GM11168 (cell line): ENCODE measurements at regions not wholly inside any gene's neighbourhood (a gene's known extent, or its start where the extent isn't known, plus 50 kb on each side); places are given as distances from the start of the nearest gene placed in this dataset.
"Not testable (repeated sequence)": the region's sequence is repeated elsewhere in the genome, so short reads cannot be mapped to it uniquely, and the experiment has no call there.

Experiments
- in situ Hi-C: fragments of 300-500 bp; cut with MboI; formaldehyde crosslinking; loops from one replicate; pipeline ENCODE4 v1.12.0; 2022; ENCODE audit warnings: low sequenced_read_pairs; ENCODE audit not compliant: unreplicated experiment

DNA sequence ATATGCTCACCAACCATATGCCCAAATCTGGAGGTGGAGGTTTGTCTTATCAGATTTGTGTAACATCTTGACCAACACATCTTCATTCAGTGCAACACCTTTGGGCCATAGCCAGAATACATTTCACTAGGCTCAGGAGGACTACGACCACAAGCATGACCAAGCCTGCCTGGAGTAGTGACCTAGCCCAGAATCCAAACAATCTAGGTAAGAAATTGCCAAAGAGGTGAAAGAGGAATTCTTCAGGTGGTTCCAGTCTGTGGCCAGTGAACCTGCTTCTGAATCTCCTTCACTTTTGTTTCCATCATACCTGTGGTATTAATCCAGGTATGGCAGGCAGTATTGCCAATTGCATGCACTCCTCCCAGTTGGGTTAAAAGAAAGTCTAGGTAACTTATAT is 112.8 kb upstream of the RAB18 start:
- in situ Hi-C loops, result no loop called here

DNA sequence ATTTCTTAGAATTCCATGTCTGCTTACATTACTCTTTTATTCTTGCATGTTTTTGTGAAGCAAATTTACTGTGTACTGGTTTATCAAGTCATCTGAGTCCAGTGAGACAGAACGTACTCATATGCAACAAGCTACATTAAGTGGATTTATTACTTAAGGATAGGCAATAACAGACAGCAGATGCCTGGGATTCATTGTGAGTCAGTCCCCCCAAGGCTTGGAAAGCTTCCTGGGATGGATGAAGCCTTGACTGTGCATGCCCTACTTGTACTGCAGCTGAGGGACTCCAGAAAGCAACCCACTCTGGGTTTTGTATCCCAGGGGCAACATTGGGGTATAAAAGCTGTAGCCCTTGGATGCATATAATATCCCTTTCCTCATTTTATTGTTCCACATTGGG is 113.4 kb upstream of the RAB18 start:
- in situ Hi-C loops, result no loop called here

GRCh38 chr10:27388761-27389399 is 115.2 kb upstream of the RAB18 start:
- in situ Hi-C loops, result no loop called here

- in situ Hi-C loops, result no loop called here
These were observed 120.2 kb upstream of the RAB18 start for GRCh38 chr10:27383595-27384542.

- in situ Hi-C loops, result no loop called here
These were observed 121.9 kb upstream of the RAB18 start for GRCh38 chr10:27382176-27382575.

GRCh38 chr10:27380929-27381358 is 123.2 kb upstream of the RAB18 start:
- in situ Hi-C loops, result no loop called here

DNA sequence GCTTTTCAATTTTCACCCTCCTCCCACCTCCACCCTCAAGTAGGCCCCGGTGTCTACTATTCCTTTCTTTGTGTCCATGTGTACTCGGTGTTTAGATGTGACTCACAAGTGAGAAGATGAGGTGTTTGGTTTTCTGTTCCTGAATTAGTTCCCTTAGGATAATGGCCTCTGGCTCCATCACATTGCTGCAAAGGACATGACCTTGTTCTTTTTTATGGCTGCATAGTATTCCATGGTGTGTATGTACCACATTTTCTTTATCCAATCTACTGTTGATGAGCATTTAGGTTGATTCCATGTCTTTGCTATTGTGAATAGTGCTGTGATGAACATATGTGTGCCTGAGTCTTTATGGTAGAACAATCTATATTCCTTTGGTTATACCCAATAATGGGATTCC is 125.1 kb upstream of the RAB18 start:
- in situ Hi-C loops, result not testable (repeated sequence)

DNA sequence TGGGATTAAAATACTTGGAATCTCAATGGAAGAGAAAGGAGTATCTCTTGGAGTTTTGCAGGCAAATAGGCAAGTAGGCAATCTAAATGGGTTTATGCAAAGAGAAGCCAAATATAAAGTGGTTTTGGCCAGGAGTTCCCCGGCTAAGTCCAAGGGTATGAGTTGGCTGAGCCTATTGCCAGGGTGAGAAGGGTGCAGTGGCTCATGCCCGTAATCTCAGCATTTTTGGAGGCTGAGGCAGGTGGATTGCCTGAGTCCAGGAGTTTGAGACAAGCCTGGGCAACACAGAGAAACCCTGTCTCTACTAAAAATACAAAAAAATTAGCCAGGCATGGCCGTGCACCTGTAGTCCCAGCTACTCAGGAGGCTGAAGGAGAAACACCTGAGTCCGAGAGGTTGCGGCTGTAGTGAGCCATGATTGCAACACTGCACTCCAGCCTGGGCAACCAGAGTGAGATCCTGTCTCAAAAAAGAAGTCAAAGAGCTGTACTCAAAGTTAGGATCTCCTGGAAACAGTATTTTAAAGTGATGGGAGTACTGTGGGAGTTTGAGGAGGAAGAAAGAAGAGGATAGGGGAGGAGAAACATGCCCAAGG is 130.4 kb upstream of the RAB18 start:
- in situ Hi-C loops, result no loop called here

DNA sequence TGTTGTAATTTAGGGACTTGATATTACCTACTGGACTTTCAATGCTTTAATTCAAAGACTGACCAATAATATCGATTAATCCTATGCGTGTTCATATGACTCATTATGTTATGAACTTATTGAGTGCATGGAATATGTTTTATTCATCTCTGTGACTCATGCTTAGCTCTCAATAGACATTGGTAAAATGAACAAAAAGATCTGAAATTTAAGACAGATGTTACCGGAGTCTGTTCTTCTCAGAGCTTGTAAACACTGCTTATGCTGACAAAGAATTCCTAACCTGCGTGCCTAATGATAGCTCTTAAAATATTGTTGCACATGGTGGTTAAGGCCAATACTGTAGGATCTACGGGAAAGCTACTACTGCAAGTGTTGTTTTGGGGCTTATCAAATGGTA is 131.5 kb upstream of the ACBD5 start:
- in situ Hi-C loops, result no loop called here

DNA sequence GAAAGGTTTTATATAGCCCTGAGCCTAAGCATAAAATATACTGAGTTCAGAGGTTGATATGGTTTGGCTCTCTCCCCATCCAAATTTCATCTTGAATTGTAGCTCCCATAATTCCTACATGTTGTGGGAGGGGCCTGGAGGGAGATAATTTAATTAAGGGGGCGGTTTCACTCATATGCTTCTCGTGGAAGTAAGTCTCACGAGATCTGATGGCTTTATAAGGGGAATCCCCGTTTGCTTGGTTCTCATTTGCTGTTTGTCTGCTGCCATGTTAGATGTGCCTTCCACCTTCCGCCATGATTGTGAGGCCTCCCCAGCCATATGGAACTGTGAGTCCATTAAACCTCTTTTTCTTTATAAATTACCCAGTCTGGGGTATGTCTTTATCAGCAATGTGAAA is 130.8 kb upstream of the ACBD5 start:
- in situ Hi-C loops, result not testable (repeated sequence)

DNA sequence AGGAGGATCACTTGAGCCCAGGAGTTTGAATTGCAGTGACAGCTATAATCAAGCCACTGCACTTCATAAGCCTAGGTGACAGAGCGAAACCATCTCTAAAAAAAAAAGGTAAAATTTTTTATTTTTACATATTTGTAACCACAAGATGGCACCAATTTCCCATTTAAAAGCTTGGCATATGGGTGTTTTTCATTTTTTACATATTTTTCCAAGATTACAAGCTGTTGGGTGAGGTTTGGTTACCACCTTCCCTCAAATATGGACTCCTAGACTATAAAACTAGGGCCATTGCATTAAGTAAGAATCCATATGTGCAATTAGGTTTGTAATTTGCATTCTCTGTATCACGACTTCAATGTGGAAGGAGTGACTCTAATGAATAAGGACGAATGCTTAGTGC is 129.3 kb upstream of the ACBD5 start:
- in situ Hi-C loops, result no loop called here

- in situ Hi-C loops, result no loop called here
These were observed 128.1 kb upstream of the ACBD5 start for GRCh38 chr10:27368706-27369105.

- in situ Hi-C loops, result no loop called here
These were observed 126.2 kb upstream of the ACBD5 start for GRCh38 chr10:27366769-27367168.

GRCh38 chr10:27364028-27364427 is 123.4 kb upstream of the ACBD5 start:
- in situ Hi-C loops, result no loop called here

- in situ Hi-C loops, result no loop called here
These were observed 120.1 kb upstream of the ACBD5 start for GRCh38 chr10:27360581-27361172.

- in situ Hi-C loops, result loop anchor here (10.0 kb wide), 1 partner anchor 125 kb away; no protein-coding TSS in a partner anchor
These were observed 119.3 kb upstream of the ACBD5 start for GRCh38 chr10:27359792-27360355.

- in situ Hi-C loops, result loop anchor here (10.0 kb wide), 1 partner anchor 122 kb away; no protein-coding TSS in a partner anchor
These were observed 116.1 kb upstream of the ACBD5 start for GRCh38 chr10:27356738-27357137.

GRCh38 chr10:27355918-27356573 is 115.4 kb upstream of the ACBD5 start:
- in situ Hi-C loops, result loop anchor here (10.0 kb wide), 1 partner anchor 121 kb away; no protein-coding TSS in a partner anchor

GRCh38 chr10:27354643-27355270 is 114.2 kb upstream of the ACBD5 start:
- in situ Hi-C loops, result loop anchor here (10.0 kb wide), 1 partner anchor 120 kb away; no protein-coding TSS in a partner anchor
